Retinal pigment epithelial cell (primary cell): ENCODE measurements at regions not wholly inside any gene's neighbourhood (a gene's known extent, or its start where the extent isn't known, plus 50 kb on each side); places are given as distances from the start of the nearest gene placed in this dataset.

Experiments used
- DNase-seq: peaks from one replicate; pipeline ENCODE4 v3.0.0-alpha.2; 2010; ENCODE audit warnings: low read depth
- H3K4me3 ChIP-seq: 2 replicates; pipeline ENCODE4 v1.5.1; 2011; ENCODE audit warnings: mild to moderate bottlenecking, low read length, control low read depth, moderate library complexity
- CTCF ChIP-seq: conservative IDR thresholded peaks from 2 replicates; pipeline ENCODE4 v1.5.1; 2011; ENCODE audit warnings: low read depth, low read length, control low read depth, inconsistent platforms

GRCh38 chr20:1803932-1804501 is 91.2 kb upstream of the SIRPA start:
- H3K4me3 ChIP-seq = peak overlapping the region; percentile 57
- TF ChIP-seq CTCF = no peak
- DNase-seq = no peak

- DNase-seq = no peak
- TF ChIP-seq CTCF = no peak
- H3K4me3 ChIP-seq = peak overlapping the region; percentile 57
Observed at GRCh38 chr20:1803061-1803931, 91.9 kb upstream of the SIRPA start.

DNA sequence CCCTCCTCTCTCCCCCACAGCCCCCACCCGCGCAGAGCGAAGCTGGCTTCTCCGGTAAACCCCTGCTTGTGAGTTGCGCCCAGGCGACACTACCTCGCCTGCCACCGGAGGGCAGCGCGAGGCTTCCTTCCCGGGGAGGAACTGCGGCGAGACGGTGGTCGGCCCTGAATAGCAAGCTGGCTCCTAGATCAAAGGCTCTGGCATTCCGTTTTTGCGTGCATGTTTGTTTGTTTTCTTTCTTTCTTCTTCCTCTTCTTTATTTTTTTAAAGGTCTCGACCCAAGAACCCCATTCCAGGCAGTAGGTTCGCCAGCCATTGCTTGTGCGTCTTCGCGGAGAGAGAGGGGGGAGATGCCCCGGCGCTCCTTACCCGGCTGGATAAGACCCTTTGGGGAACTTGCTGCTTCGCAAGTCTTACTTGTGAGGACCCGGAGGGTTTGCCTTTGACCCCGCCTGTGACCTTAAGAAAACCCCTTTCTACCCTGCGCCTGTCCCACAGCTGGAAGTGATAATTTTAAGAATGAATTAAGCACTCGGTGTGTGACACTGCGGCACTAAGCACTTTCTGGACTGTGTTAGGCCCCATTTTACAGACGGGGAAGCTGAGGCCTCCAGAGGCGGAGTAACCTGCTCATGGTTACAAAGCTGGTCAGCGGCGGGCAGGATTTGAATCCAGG is 92.7 kb upstream of the SIRPA start:
- TF ChIP-seq CTCF = peak; percentile 66
- DNase-seq = no peak
- peak overlapping the region; percentile 57 for H3K4me3 ChIP-seq

GRCh38 chr20:1801929-1802306 is 93.3 kb upstream of the SIRPA start:
- DNase-seq = no peak
- no peak for TF ChIP-seq CTCF
- H3K4me3 ChIP-seq = peak overlapping the region; percentile 57

GRCh38 chr20:1801225-1801928 is 93.8 kb upstream of the SIRPA start:
- no peak for DNase-seq
- no peak for TF ChIP-seq CTCF
- H3K4me3 ChIP-seq = no peak overlapping the region

DNA sequence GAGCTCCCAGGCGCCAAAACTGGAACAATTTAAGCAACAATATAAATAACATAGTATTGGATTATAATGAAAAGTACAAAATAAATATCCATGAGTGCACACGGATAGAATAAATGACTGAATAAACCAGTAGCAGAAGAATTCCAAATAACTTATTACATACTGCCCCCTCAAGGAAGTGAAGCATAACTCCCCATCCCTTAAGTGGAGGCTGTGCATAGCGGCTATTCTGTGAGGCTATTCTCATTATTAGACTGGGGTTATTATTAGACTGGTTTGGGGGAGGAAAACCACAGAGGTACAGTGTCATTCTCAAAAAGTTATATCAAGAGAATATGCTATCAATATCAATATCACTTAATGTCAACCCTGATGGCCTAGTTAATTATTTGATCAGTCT is 94.4 kb upstream of the SIRPA start:
- TF ChIP-seq CTCF = peak; percentile 61
- no peak overlapping the region for H3K4me3 ChIP-seq
- DNase-seq = no peak
